NT2/D1 (cell line): ENCODE measurements at regions not wholly inside any gene's neighbourhood (a gene's known extent, or its start where the extent isn't known, plus 50 kb on each side); places are given as distances from the start of the nearest gene placed in this dataset.
"Not testable (repeated sequence)": the region's sequence is repeated elsewhere in the genome, so short reads cannot be mapped to it uniquely, and the experiment has no call there.

ENCODE experiments used
- SUZ12 ChIP-seq: IDR thresholded peaks from 2 replicates; pipeline ENCODE4 v1.6.1; 2011; ENCODE audit not compliant: insufficient read length, insufficient read depth; ENCODE audit errors: extremely low read depth
- ZNF274 ChIP-seq: IDR thresholded peaks from 2 replicates; pipeline ENCODE4 v1.6.1; 2011; ENCODE audit warnings: mild to moderate bottlenecking, low read depth, low read length

DNA sequence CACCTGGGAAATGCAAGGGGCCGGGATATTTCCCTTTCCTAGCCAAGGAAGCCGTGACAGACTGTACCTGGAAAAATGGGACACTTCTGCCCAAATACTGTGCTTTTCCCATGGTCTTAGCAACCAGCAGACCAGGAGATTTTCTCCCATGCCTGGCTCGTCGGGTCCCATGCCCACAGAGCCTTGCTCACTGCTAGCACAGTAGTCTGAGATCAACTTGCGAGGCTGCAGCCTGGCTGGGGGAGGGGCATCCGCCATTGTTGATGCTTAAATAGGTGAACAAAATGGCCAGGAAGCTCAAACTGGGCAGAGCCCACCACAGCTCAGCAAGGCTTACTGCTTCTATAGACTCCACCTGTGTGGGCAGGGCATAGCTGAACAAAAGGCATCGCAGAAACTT is 165.8 kb upstream of the ELAVL2 start:
- not testable (repeated sequence) for TF ChIP-seq ZNF274, SUZ12
